ENCODE measurements at regions not wholly inside any gene's neighbourhood (a gene's known extent, or its start where the extent isn't known, plus 50 kb on each side); places are given as distances from the start of the nearest gene placed in this dataset.
A peak's percentile ranks its signal among the peaks of the same experiment; 100 is the strongest.
"Not testable (repeated sequence)": the region's sequence is repeated elsewhere in the genome, so short reads cannot be mapped to it uniquely, and the experiment has no call there.

DNA sequence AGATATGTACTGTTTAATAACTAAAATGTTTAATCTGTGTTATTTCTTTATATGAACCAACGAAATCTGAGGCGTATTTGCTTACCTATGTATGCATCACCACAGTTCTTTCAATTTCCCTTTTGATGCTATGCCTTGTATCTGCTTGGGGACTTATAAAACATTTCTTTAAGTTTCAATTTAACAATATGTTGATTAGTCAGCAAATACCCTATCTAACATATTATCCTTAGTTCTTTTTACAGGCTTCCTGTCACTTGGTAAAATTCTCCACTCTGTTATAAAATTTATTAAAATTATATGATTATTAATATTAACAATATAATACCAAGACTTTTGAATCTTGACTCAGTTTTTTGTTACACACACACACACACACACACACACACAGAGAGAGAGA is 174.3 kb downstream of the CPS1 start:
- no peak for DNase-seq (ENCODE audit: low read depth, low spot score)
- no peak overlapping the region for H3K27ac ChIP-seq

- H3K27ac ChIP-seq; DNase-seq (ENCODE audit: low read depth, low spot score): not testable (repeated sequence)
These were observed 190.4 kb downstream of the CPS1 start for GRCh38 chr2:210746826-210747225.

- no peak for DNase-seq (ENCODE audit: low read depth, low spot score)
- H3K27ac ChIP-seq, result no peak overlapping the region
These were observed 196.1 kb downstream of the CPS1 start for GRCh38 chr2:210752532-210752931.

GRCh38 chr2:210753386-210753785 is 197.0 kb downstream of the CPS1 start:
- DNase-seq (ENCODE audit: low read depth, low spot score), result no peak
- H3K27ac ChIP-seq, result no peak overlapping the region

GRCh38 chr2:210756855-210757254 is 200.5 kb downstream of the CPS1 start:
- no peak for DNase-seq (ENCODE audit: low read depth, low spot score)
- no peak overlapping the region for H3K27ac ChIP-seq

GRCh38 chr2:210762604-210763588 is 206.5 kb downstream of the CPS1 start:
- DNase-seq (ENCODE audit: low read depth, low spot score), result no peak

GRCh38 chr2:210768329-210768910 is 212.0 kb downstream of the CPS1 start:
- DNase-seq (ENCODE audit: low read depth, low spot score), result no peak
- no peak overlapping the region for H3K27ac ChIP-seq

More at GRCh38 chr2:210762604-210763588, 206.5 kb downstream of the CPS1 start:
- H3K27ac ChIP-seq, result no peak overlapping the region

DNA sequence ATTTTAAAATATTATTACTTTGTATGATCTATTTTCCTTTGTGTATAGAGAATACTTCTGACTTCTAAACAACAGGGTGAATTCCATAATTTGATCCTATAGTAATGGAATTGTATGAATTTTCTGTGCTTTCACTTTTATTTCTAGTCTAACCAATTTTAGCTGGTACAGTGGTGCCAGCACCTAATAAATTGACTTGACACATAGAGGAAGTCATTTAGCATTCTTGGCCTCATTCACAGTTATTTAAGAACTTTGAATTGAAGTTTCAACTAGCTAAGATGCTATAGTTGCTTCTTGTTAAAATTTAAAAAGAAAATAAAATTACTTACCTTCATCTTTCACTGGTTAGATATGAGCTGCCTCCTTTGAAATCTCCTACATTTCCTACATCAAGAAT is 220.4 kb downstream of the CPS1 start:
- DNase-seq (ENCODE audit: low read depth, low spot score), result no peak
- no peak overlapping the region for H3K27ac ChIP-seq

DNA sequence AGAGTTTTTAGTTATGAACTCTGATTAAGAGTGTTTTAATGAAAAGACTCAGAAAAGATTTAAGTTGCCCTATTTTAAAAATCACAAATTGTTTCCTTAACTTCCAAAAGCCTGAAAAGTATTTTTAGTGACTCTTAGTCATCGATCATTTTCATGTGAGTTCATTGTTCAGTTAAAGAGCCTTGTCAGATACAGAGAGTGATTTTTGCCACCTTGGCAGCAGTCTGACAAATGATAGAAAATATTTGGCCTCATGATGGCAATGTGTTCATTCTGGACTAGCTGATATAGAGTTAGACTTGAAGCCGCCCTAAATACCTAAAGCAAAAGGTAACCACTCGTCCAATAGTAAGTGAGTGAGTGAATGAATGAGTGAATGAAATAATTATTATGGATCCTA is 225.8 kb downstream of the CPS1 start:
- no peak overlapping the region for H3K27ac ChIP-seq
- DNase-seq (ENCODE audit: low read depth, low spot score), result no peak

- DNase-seq (ENCODE audit: low read depth, low spot score); H3K27ac ChIP-seq: not testable (repeated sequence)
These were observed 231.4 kb downstream of the CPS1 start for GRCh38 chr2:210787831-210788230.

DNA sequence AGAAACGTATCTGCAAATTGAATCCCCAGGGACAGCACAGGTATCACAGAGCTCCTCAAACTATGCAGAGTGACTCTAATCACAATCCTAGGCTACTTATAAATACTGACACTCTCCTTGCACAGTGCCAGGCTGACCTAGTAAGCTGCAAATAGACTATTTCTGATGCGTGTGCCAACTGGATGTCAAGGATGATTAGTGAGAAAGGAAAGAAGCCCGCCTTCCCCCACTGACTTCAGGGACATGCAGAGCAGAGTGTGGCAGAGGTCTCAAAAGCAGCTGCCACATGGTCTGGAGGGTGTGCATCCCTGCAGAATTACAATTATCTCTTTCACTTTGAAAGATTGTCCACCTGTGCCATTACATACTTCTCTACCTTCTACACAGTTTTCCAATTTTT is 235.6 kb downstream of the CPS1 start:
- no peak for DNase-seq (ENCODE audit: low read depth, low spot score)
- no peak overlapping the region for H3K27ac ChIP-seq

DNA sequence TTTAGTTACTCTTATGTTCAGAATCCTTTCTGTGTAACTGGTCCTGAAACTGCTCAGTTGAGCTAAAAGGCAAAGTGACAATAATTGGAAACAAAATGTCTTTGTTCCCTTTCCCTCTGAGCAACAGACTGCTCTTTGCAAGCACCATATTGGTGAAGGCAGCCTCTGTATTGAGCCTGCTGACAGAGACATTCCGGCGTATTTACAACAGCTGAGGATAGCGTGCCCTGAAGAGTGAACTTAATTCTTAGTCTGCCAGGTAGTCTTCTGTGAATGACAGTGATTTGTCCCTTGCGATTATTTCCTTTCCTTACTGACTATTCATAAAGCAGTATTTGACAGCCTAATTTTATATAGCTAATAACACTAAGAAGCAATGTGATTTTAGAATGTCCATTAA is 239.1 kb downstream of the CPS1 start:
- no peak for DNase-seq (ENCODE audit: low read depth, low spot score)
- no peak overlapping the region for H3K27ac ChIP-seq

GRCh38 chr2:210798180-210798579 is 241.8 kb downstream of the CPS1 start:
- DNase-seq (ENCODE audit: low read depth, low spot score), result no peak
- H3K27ac ChIP-seq, result no peak overlapping the region

DNA sequence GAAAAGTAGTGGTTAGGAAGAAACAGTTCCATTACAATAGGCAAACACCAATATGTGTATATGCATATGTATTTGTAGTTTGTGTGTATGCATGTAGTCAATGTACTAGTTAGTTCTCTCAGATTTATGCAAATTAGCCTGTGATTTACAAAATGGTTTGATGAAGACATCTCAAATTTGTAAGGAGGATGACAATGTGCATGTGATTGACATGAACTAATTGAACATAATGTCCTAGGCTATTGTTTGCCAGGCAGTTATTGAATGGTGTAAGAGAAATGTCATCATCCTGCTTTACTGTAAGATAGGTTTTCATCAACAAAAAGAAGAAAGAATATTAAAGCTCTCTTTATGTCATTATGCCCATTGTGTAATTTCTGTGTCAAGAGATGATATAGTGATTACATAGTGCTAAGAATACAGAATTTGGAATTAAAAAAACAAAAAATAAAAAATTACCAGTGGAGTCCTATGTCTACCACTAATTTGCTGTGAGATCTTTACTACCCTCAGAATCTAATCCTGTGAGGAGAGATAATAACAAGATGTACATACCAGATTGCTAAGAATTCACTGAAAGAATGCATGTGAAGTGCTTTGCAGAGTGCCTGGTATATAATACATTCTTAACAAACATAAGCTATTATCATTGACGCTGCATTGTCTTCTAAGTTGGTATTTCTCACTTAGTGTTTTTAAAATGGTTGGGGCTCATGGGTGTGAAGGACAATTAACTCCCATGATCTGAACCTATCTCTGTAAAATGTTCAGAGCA is 258.0 kb downstream of the CPS1 start:
- no peak overlapping the region for H3K27ac ChIP-seq

DNA sequence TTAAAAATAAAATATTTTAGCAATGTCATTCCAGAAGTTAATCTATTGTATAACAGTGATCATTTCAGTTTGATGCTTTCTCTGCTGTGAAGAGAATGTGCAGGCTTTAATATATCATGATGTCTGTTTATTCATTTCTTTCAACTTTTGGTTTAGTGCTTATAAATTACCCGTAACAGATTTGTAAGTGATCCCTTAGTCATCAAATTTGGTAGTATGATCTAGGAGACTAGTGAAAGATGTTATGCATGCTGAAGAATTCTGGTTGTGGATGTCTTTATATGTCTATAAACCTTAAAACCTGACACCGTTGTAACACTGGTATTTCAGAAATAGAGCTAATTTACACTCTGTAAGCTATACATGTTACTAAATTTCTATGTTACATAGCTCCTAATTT is 260.4 kb downstream of the CPS1 start:
- H3K27ac ChIP-seq, result no peak overlapping the region
- DNase-seq (ENCODE audit: low read depth, low spot score), result no peak

More for the DNA sequence above, 258.0 kb downstream of the CPS1 start:
- no peak for DNase-seq (ENCODE audit: low read depth, low spot score)

- DNase-seq (ENCODE audit: low read depth, low spot score), result peak; percentile 51
- no peak overlapping the region for H3K27ac ChIP-seq
These were observed 262.1 kb downstream of the CPS1 start for GRCh38 chr2:210818473-210818872.

GRCh38 chr2:210833403-210833802 is 277.0 kb downstream of the CPS1 start:
- no peak for DNase-seq (ENCODE audit: low read depth, low spot score)
- no peak overlapping the region for H3K27ac ChIP-seq

GRCh38 chr2:210839034-210839433 is 282.6 kb downstream of the CPS1 start:
- DNase-seq (ENCODE audit: low read depth, low spot score), result no peak

GRCh38 chr2:210839450-210839849 is 283.1 kb downstream of the CPS1 start:
- H3K27ac ChIP-seq, result no peak overlapping the region
- no peak for DNase-seq (ENCODE audit: low read depth, low spot score)

More at GRCh38 chr2:210839034-210839433, 282.6 kb downstream of the CPS1 start:
- no peak overlapping the region for H3K27ac ChIP-seq

- DNase-seq (ENCODE audit: low read depth, low spot score), result no peak
- H3K27ac ChIP-seq, result no peak overlapping the region
These were observed 286.5 kb downstream of the CPS1 start for GRCh38 chr2:210842896-210843295.

GRCh38 chr2:210844016-210844415 is 287.6 kb downstream of the CPS1 start:
- no peak overlapping the region for H3K27ac ChIP-seq
- no peak for DNase-seq (ENCODE audit: low read depth, low spot score)
